ENCODE measurements at regions not wholly inside any gene's neighbourhood (a gene's known extent, or its start where the extent isn't known, plus 50 kb on each side); places are given as distances from the start of the nearest gene placed in this dataset.

DNA sequence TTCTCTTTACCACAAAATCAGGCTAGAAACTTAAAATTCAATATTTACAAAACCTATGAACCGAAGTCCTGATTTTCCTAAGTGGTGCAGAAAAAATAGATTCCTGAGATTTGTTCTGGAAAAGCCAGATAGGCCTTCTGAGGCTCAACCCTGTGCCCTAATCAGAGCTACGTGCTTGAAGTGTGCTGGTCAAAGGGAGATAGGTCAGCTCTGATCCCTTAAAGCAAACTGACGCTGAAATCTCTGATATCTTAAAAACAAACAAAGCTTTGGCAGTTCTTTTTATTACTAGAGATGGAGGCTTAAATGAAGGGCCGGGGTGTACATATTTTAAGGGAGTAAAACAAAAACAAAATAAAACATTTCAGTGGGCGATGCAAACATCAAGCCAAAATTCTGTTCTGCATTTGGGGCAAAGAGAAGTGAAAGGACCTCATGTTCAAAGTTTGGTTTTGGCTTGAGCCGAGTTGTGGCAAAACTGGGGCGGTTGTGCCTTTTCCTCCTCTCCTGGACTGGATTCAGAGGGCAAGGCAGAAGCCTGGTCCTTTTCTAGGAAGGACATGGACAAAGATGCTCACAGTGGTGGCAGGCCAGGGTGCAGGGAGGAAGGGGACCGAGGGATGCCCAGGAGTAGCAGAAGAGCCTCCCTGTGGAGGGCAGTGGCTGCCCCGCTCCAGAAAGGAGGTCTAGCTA is 295.0 kb downstream of the CDCA7 start:
- no peak for DNase-seq (ENCODE audit: extremely low spot score in 2 of 2)
- Histone ChIP-seq H3K4me3 (no peak overlapping the region), H3K27me3 (no peaks in the 10 kb centered on the region), H3K4me1 (peaks cover 34% of the 10 kb centered on the region), H3K27ac (peak overlapping the region; percentile 38), H3K9me3 (no peaks in the 10 kb centered on the region), H3K36me3 (no peaks in the 10 kb centered on the region)
- TF ChIP-seq POLR2AphosphoS5 (IDR thresholded peaks at IDR 0.05; ENCODE audit: insufficient read depth in 1 of 2, low read depth in 1 of 2) (no peak), POLR2A (IDR thresholded peaks at IDR 0.05) (no peak), CTCF (IDR thresholded peaks at IDR 0.05) (no peak)
- intact Hi-C loops (cut with DNase I), result no loop called here

DNA sequence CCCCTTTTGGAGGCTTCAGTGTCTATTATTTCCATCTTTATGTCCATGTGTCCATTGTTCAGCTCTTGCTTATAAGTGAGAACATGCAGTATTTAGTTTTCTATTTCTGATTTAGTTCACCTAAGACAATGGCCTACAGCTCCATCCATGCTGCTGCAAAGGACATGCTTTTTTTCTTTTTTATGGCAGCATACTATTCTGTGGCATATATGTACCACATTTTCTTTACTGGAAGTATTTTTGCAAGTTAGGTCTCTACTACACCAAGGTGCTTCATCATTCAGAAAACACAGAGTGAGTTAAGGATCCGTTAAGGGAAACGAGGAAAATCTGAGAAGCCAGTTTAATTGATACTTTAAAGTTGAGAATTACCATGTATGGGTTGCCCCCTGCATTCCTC is 297.2 kb downstream of the CDCA7 start:
- no peaks in the 10 kb centered on the region for H3K9me3 ChIP-seq
- no peak for DNase-seq (ENCODE audit: extremely low spot score in 2 of 2)
- no peak for TF ChIP-seq POLR2A (IDR thresholded peaks at IDR 0.05)
- TF ChIP-seq CTCF (IDR thresholded peaks at IDR 0.05), result no peak
- TF ChIP-seq POLR2AphosphoS5 (IDR thresholded peaks at IDR 0.05; ENCODE audit: insufficient read depth in 1 of 2, low read depth in 1 of 2), result no peak
- no peak overlapping the region for H3K4me3 ChIP-seq
- intact Hi-C loops (cut with DNase I), result no loop called here
- peaks cover 34% of the 10 kb centered on the region for H3K4me1 ChIP-seq
- H3K36me3 ChIP-seq, result no peaks in the 10 kb centered on the region
- no peaks in the 10 kb centered on the region for H3K27me3 ChIP-seq
- peak overlapping the region; percentile 68 for H3K27ac ChIP-seq

DNA sequence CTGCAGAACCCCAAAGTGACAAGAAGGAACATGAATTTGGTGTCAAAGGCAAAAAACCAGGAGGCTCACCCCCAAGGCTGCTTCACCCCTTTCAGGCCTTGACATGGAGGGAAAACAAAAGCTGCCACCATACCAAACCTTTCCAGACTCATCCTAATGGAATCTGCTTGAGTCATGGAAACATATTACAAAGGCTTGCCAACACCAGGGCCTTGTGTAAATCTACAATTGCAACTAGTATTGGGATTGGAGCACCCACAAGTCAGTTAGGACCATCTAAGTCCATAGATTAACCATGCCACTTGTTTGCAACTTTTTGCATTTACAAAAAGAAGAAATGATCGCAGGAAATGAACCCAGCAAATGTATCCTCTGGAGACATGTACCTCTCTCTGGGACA is 297.6 kb downstream of the CDCA7 start:
- intact Hi-C loops (cut with DNase I), result no loop called here
- TF ChIP-seq POLR2AphosphoS5 (IDR thresholded peaks at IDR 0.05; ENCODE audit: insufficient read depth in 1 of 2, low read depth in 1 of 2) (no peak), POLR2A (IDR thresholded peaks at IDR 0.05) (no peak), CTCF (IDR thresholded peaks at IDR 0.05) (no peak)
- Histone ChIP-seq H3K27ac (peak overlapping the region; percentile 68), H3K36me3 (no peaks in the 10 kb centered on the region), H3K9me3 (no peaks in the 10 kb centered on the region), H3K27me3 (no peaks in the 10 kb centered on the region), H3K4me1 (peaks cover 34% of the 10 kb centered on the region), H3K4me3 (no peak overlapping the region)
- no peak for DNase-seq (ENCODE audit: extremely low spot score in 2 of 2)

GRCh38 chr2:173652767-173653431 is 298.2 kb downstream of the CDCA7 start:
- no peaks in the 10 kb centered on the region for H3K9me3 ChIP-seq
- no peak for TF ChIP-seq POLR2A (IDR thresholded peaks at IDR 0.05)
- TF ChIP-seq CTCF (IDR thresholded peaks at IDR 0.05), result no peak
- TF ChIP-seq POLR2AphosphoS5 (IDR thresholded peaks at IDR 0.05; ENCODE audit: insufficient read depth in 1 of 2, low read depth in 1 of 2), result peak in 1 of 2 donors; percentile 54
- intact Hi-C loops (cut with DNase I), result no loop called here
- no peaks in the 10 kb centered on the region for H3K27me3 ChIP-seq
- no peak overlapping the region for H3K4me3 ChIP-seq
- no peak for DNase-seq (ENCODE audit: extremely low spot score in 2 of 2)
- H3K36me3 ChIP-seq, result no peaks in the 10 kb centered on the region
- H3K4me1 ChIP-seq, result peaks cover 35% of the 10 kb centered on the region
- H3K27ac ChIP-seq, result peak overlapping the region; percentile 68

DNA sequence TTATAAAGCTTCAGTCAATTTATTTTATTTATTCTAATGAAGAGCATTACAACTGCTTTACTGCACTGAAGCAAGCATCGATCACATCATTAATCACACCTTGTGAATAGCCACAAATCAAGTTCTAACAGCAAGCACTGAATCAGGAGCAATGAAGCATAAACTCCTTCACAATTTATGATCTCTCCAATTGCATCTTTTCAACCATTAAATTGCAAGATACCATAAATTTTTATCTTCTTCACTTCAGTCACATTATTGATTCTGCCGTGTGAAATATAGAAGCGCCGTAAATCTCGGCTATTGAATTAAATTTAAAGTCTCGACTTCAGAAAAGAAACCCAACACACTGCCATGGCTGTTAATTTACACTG is 298.7 kb downstream of the CDCA7 start:
- no peak for DNase-seq (ENCODE audit: extremely low spot score in 2 of 2)
- intact Hi-C loops (cut with DNase I), result no loop called here
- peaks cover 35% of the 10 kb centered on the region for H3K4me1 ChIP-seq
- H3K27me3 ChIP-seq, result no peaks in the 10 kb centered on the region
- H3K27ac ChIP-seq, result peak overlapping the region; percentile 68
- TF ChIP-seq POLR2A (IDR thresholded peaks at IDR 0.05) (no peak), CTCF (IDR thresholded peaks at IDR 0.05) (no peak), POLR2AphosphoS5 (IDR thresholded peaks at IDR 0.05; ENCODE audit: insufficient read depth in 1 of 2, low read depth in 1 of 2) (no peak)
- no peaks in the 10 kb centered on the region for H3K9me3 ChIP-seq
- H3K36me3 ChIP-seq, result no peaks in the 10 kb centered on the region
- H3K4me3 ChIP-seq, result no peak overlapping the region

Measured in vagina (tissue), 2 donors.